CD4-positive, alpha-beta T cell (primary cell): ENCODE measurements at regions not wholly inside any gene's neighbourhood (a gene's known extent, or its start where the extent isn't known, plus 50 kb on each side); places are given as distances from the start of the nearest gene placed in this dataset.

Source experiments
- ATAC-seq: fragments of 200-7000 bp; cut with Tn5 transposase; one replicate; pipeline ENCODE4 v1.10.0; 2022; ENCODE audit warnings: mild to moderate bottlenecking; ENCODE audit not compliant: poor library complexity
- CTCF ChIA-PET: fragments of 350-600 bp; sonication (Branson Sonifier 250); formaldehyde crosslinking; loops from one replicate; lab custom pipeline; 2021; ENCODE audit warnings: antibody characterized with exemption, inconsistent platforms; lab: Charles Lee
- POLR2A ChIA-PET: fragments of 350-600 bp; sonication (Branson Sonifier 250); formaldehyde crosslinking; loops from one replicate; lab custom pipeline; 2021; ENCODE audit warnings: antibody characterized with exemption, inconsistent platforms; lab: Charles Lee
- DNase-seq, 14 experiments: peaks; one replicate each; pipeline ENCODE4 v3.0.0-alpha.2; 2013 to 2020; ENCODE audit warnings: mixed read lengths in 2 of 14
- H3K27ac ChIP-seq, 2 donors: one replicate each; pipeline versions ENCODE4 v1.5.1 to v1.7.0; 2013; ENCODE audit warnings: low read length in 2 of 2, low read depth in 1 of 2, mild to moderate bottlenecking in 1 of 2
- H3K27me3 ChIP-seq, 2 experiments: 1 replicate in 1 of 2; 2 replicates in 1 of 2; pipeline versions ENCODE4 v1.6.1 to v1.7.0; 2013; ENCODE audit warnings: low read length in 2 of 2, control low read depth in 1 of 2, mild to moderate bottlenecking in 1 of 2, moderate library complexity in 1 of 2; ENCODE audit not compliant: insufficient read depth in 2 of 2, control insufficient read depth in 1 of 2
- H3K36me3 ChIP-seq: one replicate; pipeline ENCODE4 v1.6.1; 2013; ENCODE audit warnings: low read length, control low read depth; ENCODE audit not compliant: insufficient read depth
- H3K4me1 ChIP-seq: one replicate; pipeline ENCODE4 v1.6.1; 2013; ENCODE audit warnings: low read length, control low read depth; ENCODE audit not compliant: insufficient read depth
- H3K4me3 ChIP-seq: one replicate; pipeline ENCODE4 v1.5.1; 2013; ENCODE audit warnings: mild to moderate bottlenecking, low read length, moderate library complexity
- H3K9me3 ChIP-seq, 2 experiments: 1 replicate in 1 of 2; 2 replicates in 1 of 2; pipeline versions ENCODE4 v1.6.1 to v1.7.0; 2013; ENCODE audit warnings: low read length in 2 of 2, mild to moderate bottlenecking in 2 of 2, control low read depth in 1 of 2, moderate library complexity in 1 of 2; ENCODE audit not compliant: control insufficient read depth in 1 of 2, insufficient read depth in 1 of 2
- H3K27ac Mint-ChIP-seq: one replicate; pipeline ENCODE4 v1.8.0; 2020; ENCODE audit warnings: mixed read lengths
- H3K27me3 Mint-ChIP-seq: one replicate; pipeline ENCODE4 v1.8.0; 2021; ENCODE audit warnings: mixed read lengths
- H3K36me3 Mint-ChIP-seq: one replicate; pipeline ENCODE4 v1.8.0; 2021; ENCODE audit warnings: low read depth, mixed read lengths
- H3K4me1 Mint-ChIP-seq: one replicate; pipeline ENCODE4 v1.8.0; 2021; ENCODE audit warnings: low read depth, mixed read lengths
- H3K4me3 Mint-ChIP-seq: one replicate; pipeline ENCODE4 v1.8.0; 2020; ENCODE audit warnings: mild to moderate bottlenecking, mixed read lengths
- H3K9me3 Mint-ChIP-seq: one replicate; pipeline ENCODE4 v1.8.0; 2020; ENCODE audit warnings: mixed read lengths
- CTCF ChIP-seq: fragments of 200-600 bp; IDR thresholded peaks from one replicate; pipeline ENCODE4 v1.8.0; 2022; ENCODE audit warnings: antibody characterized with exemption, mild to moderate bottlenecking
- intact Hi-C, 2 experiments: fragments of 100-400 bp; cut with DNase I in 1 of 2; cut with micrococcal nuclease in 1 of 2; formaldehyde crosslinking; loops; one replicate each; pipeline versions ENCODE4 v1.15.1 to v1.9.0; 2023 to 2025; cut with DNase I, micrococcal nuclease

- no peaks in the 10 kb centered on the region for H3K36me3 ChIP-seq
- no peak overlapping the region for H3K4me3 ChIP-seq
- H3K36me3 Mint-ChIP-seq = no peaks in the 10 kb centered on the region
- intact Hi-C loops = no loop called here
- no peaks in the 10 kb centered on the region for H3K4me1 ChIP-seq
- POLR2A ChIA-PET = no interaction called here
- ATAC-seq (no peak), DNase-seq (no peak)
- H3K27me3 ChIP-seq = no peaks in the 10 kb centered on the region
- no peak overlapping the region for H3K4me3 Mint-ChIP-seq
- H3K27ac ChIP-seq = no peak overlapping the region
- CTCF ChIA-PET = no interaction called here
- no peak for TF ChIP-seq CTCF
- H3K9me3 Mint-ChIP-seq = no peaks in the 10 kb centered on the region
- H3K4me1 Mint-ChIP-seq = no peaks in the 10 kb centered on the region
- H3K27ac Mint-ChIP-seq = no peak overlapping the region
- no peaks in the 10 kb centered on the region for H3K9me3 ChIP-seq
- H3K27me3 Mint-ChIP-seq = peaks cover 20% of the 10 kb centered on the region
These were observed 97.9 kb upstream of the IL6 start for GRCh38 chr7:22629056-22629455.

DNA sequence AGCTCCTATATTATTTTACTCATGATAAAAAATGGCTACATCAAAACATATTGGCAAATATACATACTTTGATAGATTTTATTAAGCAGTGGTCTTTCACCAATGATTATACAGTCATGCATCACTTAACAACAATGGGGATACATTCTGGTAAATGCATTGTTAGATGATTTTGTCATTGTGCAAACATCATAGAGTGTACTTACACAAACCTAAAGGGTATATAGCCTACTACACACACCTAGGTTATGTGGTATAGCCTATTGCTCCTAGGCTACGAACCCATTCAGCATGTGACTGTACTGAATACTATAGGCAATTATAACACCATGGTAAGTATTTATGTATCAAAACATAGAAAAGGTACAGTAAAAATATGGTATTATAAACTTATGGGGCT is 98.9 kb upstream of the IL6 start:
- Histone ChIP-seq H3K27ac (no peak overlapping the region), H3K27me3 (no peaks in the 10 kb centered on the region), H3K9me3 (no peaks in the 10 kb centered on the region), H3K4me1 (no peaks in the 10 kb centered on the region), H3K4me3 (no peak overlapping the region), H3K36me3 (no peaks in the 10 kb centered on the region)
- ChIA-PET POLR2A (no interaction called here), CTCF (no interaction called here)
- no peaks in the 10 kb centered on the region for H3K9me3 Mint-ChIP-seq
- no peaks in the 10 kb centered on the region for H3K36me3 Mint-ChIP-seq
- peaks cover 15% of the 10 kb centered on the region for H3K27me3 Mint-ChIP-seq
- TF ChIP-seq CTCF = no peak
- H3K27ac Mint-ChIP-seq = no peak overlapping the region
- no peak for DNase-seq
- ATAC-seq = no peak
- no peak overlapping the region for H3K4me3 Mint-ChIP-seq
- no peaks in the 10 kb centered on the region for H3K4me1 Mint-ChIP-seq
- intact Hi-C loops = no loop called here

- Mint-ChIP-seq H3K4me3 (no peak overlapping the region), H3K4me1 (no peaks in the 10 kb centered on the region), H3K36me3 (no peaks in the 10 kb centered on the region), H3K27me3 (peaks cover 10% of the 10 kb centered on the region), H3K9me3 (no peaks in the 10 kb centered on the region), H3K27ac (no peak overlapping the region)
- DNase-seq (no peak), ATAC-seq (no peak)
- intact Hi-C loops = no loop called here
- Histone ChIP-seq H3K36me3 (no peaks in the 10 kb centered on the region), H3K9me3 (no peaks in the 10 kb centered on the region), H3K4me3 (no peak overlapping the region), H3K27ac (no peak overlapping the region), H3K27me3 (no peaks in the 10 kb centered on the region), H3K4me1 (no peaks in the 10 kb centered on the region)
- no peak for TF ChIP-seq CTCF
- CTCF ChIA-PET = no interaction called here
- POLR2A ChIA-PET = no interaction called here
These were observed 99.9 kb upstream of the IL6 start for GRCh38 chr7:22627136-22627535.
